Activated CD8-positive, alpha-beta T cell treated with anti-CD3 and anti-CD28 coated beads for 36 hours (primary cell): ENCODE measurements at regions not wholly inside any gene's neighbourhood (a gene's known extent, or its start where the extent isn't known, plus 50 kb on each side); places are given as distances from the start of the nearest gene placed in this dataset.
"Not testable (repeated sequence)": the region's sequence is repeated elsewhere in the genome, so short reads cannot be mapped to it uniquely, and the experiment has no call there.

ENCODE experiments used
- ATAC-seq: fragments of 200-7000 bp; cut with Tn5 transposase; one replicate; pipeline ENCODE4 v1.10.0; 2021; ENCODE audit warnings: mild to moderate bottlenecking, moderate library complexity
- CTCF ChIA-PET: fragments of 350-600 bp; sonication (Branson Sonifier 250); formaldehyde crosslinking; loops from one replicate; lab custom pipeline; 2021; ENCODE audit warnings: antibody characterized with exemption; lab: Charles Lee
- POLR2A ChIA-PET: fragments of 350-600 bp; sonication (Branson Sonifier 250); formaldehyde crosslinking; loops from one replicate; lab custom pipeline; 2021; ENCODE audit warnings: antibody characterized with exemption; lab: Charles Lee
- DNase-seq: peaks from one replicate; pipeline ENCODE4 v3.0.0-alpha.2; 2020
- H3K27ac Mint-ChIP-seq: one replicate; pipeline ENCODE4 v1.8.0; 2021; ENCODE audit warnings: mild to moderate bottlenecking, mixed read lengths
- H3K27me3 Mint-ChIP-seq: one replicate; pipeline ENCODE4 v1.8.0; 2021; ENCODE audit warnings: mixed read lengths
- H3K36me3 Mint-ChIP-seq: one replicate; pipeline ENCODE4 v1.8.0; 2021; ENCODE audit warnings: low read depth, mixed read lengths
- H3K4me1 Mint-ChIP-seq: one replicate; pipeline ENCODE4 v1.8.0; 2021; ENCODE audit warnings: low read depth, mixed read lengths
- H3K4me3 Mint-ChIP-seq: one replicate; pipeline ENCODE4 v1.8.0; 2021; ENCODE audit warnings: mild to moderate bottlenecking, moderate library complexity, mixed read lengths
- H3K9me3 Mint-ChIP-seq: one replicate; pipeline ENCODE4 v1.8.0; 2021; ENCODE audit warnings: mixed read lengths
- intact Hi-C: fragments of 100-400 bp; cut with micrococcal nuclease; formaldehyde crosslinking; loops from one replicate; pipeline ENCODE4 v1.10.0; 2022
- TF ChIP-seq, protein P1 (sequence below): fragments of 200-600 bp; IDR thresholded peaks from one replicate; pipeline ENCODE4 v1.8.0; 2022; ENCODE audit warnings: antibody characterized with exemption, mild to moderate bottlenecking

DNA sequence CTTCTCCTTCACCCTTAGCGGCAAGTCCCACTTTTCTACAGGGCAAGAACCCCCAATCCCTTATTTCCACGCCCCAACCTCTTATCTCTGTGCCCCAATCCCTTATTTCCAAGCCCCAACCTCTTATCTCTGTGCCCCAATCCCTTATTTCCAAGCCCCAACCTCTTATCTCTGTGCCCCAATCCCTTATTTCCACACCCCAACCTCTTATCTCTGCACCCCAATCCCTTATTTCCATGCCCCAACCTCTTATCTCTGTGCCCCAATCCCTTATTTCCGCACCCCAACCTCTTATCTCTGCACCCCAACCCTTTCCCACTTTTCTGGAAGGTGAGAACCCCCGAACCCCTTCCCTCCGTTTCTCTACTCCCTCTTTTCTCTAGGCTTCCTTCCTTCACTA lies 116.1 kb upstream of the GJE1 start:
- POLR2A ChIA-PET, H3K27ac Mint-ChIP-seq, CTCF ChIA-PET, ATAC-seq, intact Hi-C loops, H3K4me3 Mint-ChIP-seq, H3K9me3 Mint-ChIP-seq, DNase-seq, H3K36me3 Mint-ChIP-seq: not testable (repeated sequence)
- Mint-ChIP-seq H3K27me3 (peaks cover 12% of the 10 kb centered on the region), H3K4me1 (peaks cover 15% of the 10 kb centered on the region)

DNA sequence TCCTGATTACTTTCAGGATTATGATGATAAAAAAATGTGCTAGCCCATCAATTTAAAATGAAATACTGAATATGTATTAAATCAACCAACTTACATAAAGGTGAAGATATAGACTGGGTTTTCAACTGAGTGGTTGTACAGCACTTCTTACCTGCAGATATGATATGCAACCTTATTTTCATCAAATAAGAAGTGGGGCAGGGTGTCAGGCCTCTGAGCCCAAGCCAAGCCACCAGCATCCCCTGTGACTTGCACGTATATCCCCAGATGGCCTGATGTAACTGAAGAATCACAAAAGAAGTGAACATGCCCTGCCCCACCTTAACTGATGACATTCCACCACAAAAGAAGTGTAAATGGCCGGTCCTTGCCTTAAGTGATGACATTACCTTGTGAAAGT lies 117.3 kb upstream of the GJE1 start:
- Mint-ChIP-seq H3K4me1 (peaks cover 15% of the 10 kb centered on the region), H3K27me3 (peaks cover 13% of the 10 kb centered on the region)
- H3K4me3 Mint-ChIP-seq, H3K36me3 Mint-ChIP-seq, DNase-seq, CTCF ChIA-PET, POLR2A ChIA-PET, H3K9me3 Mint-ChIP-seq, intact Hi-C loops, H3K27ac Mint-ChIP-seq, ATAC-seq: not testable (repeated sequence)

DNA sequence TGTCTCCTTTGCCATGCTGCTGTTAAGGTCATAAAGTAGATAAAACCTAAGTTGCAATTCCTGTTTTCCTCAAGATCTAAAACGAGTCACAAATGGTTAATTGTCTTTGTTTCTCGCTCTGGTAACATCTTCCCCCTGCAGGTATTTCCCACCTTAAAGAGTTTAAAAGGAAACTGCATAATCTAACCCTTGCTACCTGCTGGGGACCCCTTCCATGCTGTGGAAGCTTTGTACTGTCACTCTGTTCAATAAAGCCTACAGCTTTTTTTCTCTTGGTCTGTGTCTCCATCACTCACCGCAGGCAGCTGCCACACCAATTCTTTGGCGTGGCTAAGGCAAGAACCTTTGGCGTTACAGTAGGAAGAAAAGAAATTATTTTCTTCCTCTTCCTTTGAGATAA lies 117.7 kb upstream of the GJE1 start:
- Mint-ChIP-seq H3K27me3 (peaks cover 13% of the 10 kb centered on the region), H3K36me3 (no peaks in the 10 kb centered on the region), H3K9me3 (peaks cover 2% of the 10 kb centered on the region), H3K4me1 (peaks cover 15% of the 10 kb centered on the region), H3K4me3 (no peak overlapping the region), H3K27ac (no peak overlapping the region)
- POLR2A ChIA-PET = no interaction called here
- intact Hi-C loops = no loop called here
- DNase-seq (no peak), ATAC-seq (no peak)
- TF ChIP-seq, protein P1, sequence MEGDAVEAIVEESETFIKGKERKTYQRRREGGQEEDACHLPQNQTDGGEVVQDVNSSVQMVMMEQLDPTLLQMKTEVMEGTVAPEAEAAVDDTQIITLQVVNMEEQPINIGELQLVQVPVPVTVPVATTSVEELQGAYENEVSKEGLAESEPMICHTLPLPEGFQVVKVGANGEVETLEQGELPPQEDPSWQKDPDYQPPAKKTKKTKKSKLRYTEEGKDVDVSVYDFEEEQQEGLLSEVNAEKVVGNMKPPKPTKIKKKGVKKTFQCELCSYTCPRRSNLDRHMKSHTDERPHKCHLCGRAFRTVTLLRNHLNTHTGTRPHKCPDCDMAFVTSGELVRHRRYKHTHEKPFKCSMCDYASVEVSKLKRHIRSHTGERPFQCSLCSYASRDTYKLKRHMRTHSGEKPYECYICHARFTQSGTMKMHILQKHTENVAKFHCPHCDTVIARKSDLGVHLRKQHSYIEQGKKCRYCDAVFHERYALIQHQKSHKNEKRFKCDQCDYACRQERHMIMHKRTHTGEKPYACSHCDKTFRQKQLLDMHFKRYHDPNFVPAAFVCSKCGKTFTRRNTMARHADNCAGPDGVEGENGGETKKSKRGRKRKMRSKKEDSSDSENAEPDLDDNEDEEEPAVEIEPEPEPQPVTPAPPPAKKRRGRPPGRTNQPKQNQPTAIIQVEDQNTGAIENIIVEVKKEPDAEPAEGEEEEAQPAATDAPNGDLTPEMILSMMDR = no peak
- CTCF ChIA-PET = no interaction called here

DNA sequence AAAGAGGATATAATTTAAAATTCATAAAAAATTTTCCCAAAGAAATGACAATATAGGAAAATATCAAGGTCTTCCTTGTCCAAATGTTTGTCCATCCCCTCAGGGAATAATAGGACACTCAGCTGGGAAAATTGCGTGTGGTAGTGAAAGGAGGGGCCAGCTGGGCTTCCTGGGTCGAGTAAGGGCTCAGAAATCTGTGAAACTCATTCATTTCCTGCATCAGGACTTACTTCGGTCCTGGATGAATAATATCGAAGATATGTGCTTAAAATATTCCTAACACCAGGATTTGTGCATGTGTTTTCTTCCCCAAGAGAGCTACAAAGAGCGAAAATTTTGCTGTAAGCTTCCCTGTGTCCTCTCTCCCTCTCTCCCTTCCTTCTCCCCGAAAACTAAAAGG lies 118.2 kb upstream of the GJE1 start:
- H3K27ac Mint-ChIP-seq = no peak overlapping the region
- peaks cover 15% of the 10 kb centered on the region for H3K4me1 Mint-ChIP-seq
- DNase-seq = no peak
- POLR2A ChIA-PET = no interaction called here
- no peak overlapping the region for H3K4me3 Mint-ChIP-seq
- intact Hi-C loops = no loop called here
- H3K27me3 Mint-ChIP-seq = peaks cover 13% of the 10 kb centered on the region
- H3K9me3 Mint-ChIP-seq = peaks cover 2% of the 10 kb centered on the region
- ATAC-seq = no peak
- TF ChIP-seq, protein P1 = no peak
- CTCF ChIA-PET = no interaction called here
- no peaks in the 10 kb centered on the region for H3K36me3 Mint-ChIP-seq

DNA sequence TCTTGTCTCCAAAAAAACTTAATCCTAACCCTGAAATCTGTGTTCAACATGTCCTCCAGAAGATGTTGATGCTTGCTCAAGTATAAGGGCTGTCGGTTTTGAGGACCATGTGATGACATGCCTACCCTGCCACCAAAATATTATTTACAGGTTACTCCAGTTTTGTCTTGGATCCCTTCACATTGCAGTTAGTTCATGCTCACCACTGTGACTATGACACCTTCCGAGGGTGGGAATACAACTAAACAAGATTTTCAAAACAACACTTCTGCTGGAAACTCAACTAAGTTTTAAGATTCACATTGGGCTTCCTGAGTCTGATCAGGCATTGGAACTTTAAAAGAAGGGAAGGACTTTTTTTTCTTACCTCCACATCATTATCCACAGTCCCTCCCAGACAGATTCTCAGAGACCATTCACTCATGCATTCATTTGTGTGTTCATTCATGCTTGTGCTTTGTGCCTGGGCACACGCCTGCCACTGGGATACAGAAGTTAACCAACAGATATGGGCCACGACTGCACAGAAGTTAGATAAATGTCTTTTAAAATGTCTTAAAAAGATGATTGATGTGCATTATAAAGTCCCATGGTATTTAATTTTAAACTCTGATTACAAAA lies 118.7 kb upstream of the GJE1 start:
- Mint-ChIP-seq H3K4me1 (peaks cover 15% of the 10 kb centered on the region), H3K4me3 (no peak overlapping the region), H3K36me3 (no peaks in the 10 kb centered on the region), H3K27ac (no peak overlapping the region), H3K27me3 (peaks cover 13% of the 10 kb centered on the region), H3K9me3 (peaks cover 2% of the 10 kb centered on the region)
- DNase-seq (no peak), ATAC-seq (no peak)
- TF ChIP-seq, protein P1 = no peak
- CTCF ChIA-PET = no interaction called here
- intact Hi-C loops = no loop called here
- POLR2A ChIA-PET = no interaction called here

DNA sequence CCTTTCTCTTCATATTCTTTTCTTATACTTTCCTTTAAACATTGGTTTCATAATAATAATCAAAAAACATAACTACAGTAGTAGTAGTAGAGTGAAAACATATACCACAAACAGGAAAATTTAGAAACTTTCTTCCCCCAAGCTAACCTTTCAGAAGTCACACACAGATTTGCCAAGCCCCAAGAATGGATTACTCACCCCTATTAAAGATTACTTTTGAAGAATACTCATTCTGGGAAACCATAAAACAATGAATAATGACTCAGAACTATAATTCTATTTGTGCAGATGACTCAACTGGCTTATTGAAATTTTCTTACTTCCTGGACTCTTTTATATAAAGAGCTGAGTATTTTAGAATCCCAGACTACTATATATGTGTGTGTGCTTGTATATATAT lies 119.4 kb upstream of the GJE1 start:
- CTCF ChIA-PET = interaction anchor here (1.4 kb wide), 1 partner anchor 22 kb away, joined by 4 read pairs; no protein-coding TSS in a partner anchor
- POLR2A ChIA-PET = no interaction called here
- TF ChIP-seq, protein P1 = no peak
- peak overlapping the region; percentile 58 for H3K27ac Mint-ChIP-seq
- ATAC-seq (peak; percentile 91), DNase-seq (no peak)
- peaks cover 2% of the 10 kb centered on the region for H3K9me3 Mint-ChIP-seq
- H3K27me3 Mint-ChIP-seq = peaks cover 8% of the 10 kb centered on the region
- intact Hi-C loops = no loop called here
- peaks cover 15% of the 10 kb centered on the region for H3K4me1 Mint-ChIP-seq
- H3K4me3 Mint-ChIP-seq = no peak overlapping the region
- H3K36me3 Mint-ChIP-seq = no peaks in the 10 kb centered on the region
